CD4-positive, alpha-beta T cell (primary cell): ENCODE measurements at regions not wholly inside any gene's neighbourhood (a gene's known extent, or its start where the extent isn't known, plus 50 kb on each side); places are given as distances from the start of the nearest gene placed in this dataset.

Experiments
- ATAC-seq: fragments of 200-7000 bp; cut with Tn5 transposase; one replicate; pipeline ENCODE4 v1.10.0; 2022; ENCODE audit warnings: mild to moderate bottlenecking; ENCODE audit not compliant: poor library complexity
- CTCF ChIA-PET: fragments of 350-600 bp; sonication (Branson Sonifier 250); formaldehyde crosslinking; loops from one replicate; lab custom pipeline; 2021; ENCODE audit warnings: antibody characterized with exemption, inconsistent platforms; lab: Charles Lee
- POLR2A ChIA-PET: fragments of 350-600 bp; sonication (Branson Sonifier 250); formaldehyde crosslinking; loops from one replicate; lab custom pipeline; 2021; ENCODE audit warnings: antibody characterized with exemption, inconsistent platforms; lab: Charles Lee
- DNase-seq, 14 experiments: peaks; one replicate each; pipeline ENCODE4 v3.0.0-alpha.2; 2013 to 2020; ENCODE audit warnings: mixed read lengths in 2 of 14
- H3K27ac ChIP-seq, 2 donors: one replicate each; pipeline versions ENCODE4 v1.5.1 to v1.7.0; 2013; ENCODE audit warnings: low read length in 2 of 2, low read depth in 1 of 2, mild to moderate bottlenecking in 1 of 2
- H3K27me3 ChIP-seq, 2 experiments: 1 replicate in 1 of 2; 2 replicates in 1 of 2; pipeline versions ENCODE4 v1.6.1 to v1.7.0; 2013; ENCODE audit warnings: low read length in 2 of 2, control low read depth in 1 of 2, mild to moderate bottlenecking in 1 of 2, moderate library complexity in 1 of 2; ENCODE audit not compliant: insufficient read depth in 2 of 2, control insufficient read depth in 1 of 2
- H3K36me3 ChIP-seq: one replicate; pipeline ENCODE4 v1.6.1; 2013; ENCODE audit warnings: low read length, control low read depth; ENCODE audit not compliant: insufficient read depth
- H3K4me1 ChIP-seq: one replicate; pipeline ENCODE4 v1.6.1; 2013; ENCODE audit warnings: low read length, control low read depth; ENCODE audit not compliant: insufficient read depth
- H3K4me3 ChIP-seq: one replicate; pipeline ENCODE4 v1.5.1; 2013; ENCODE audit warnings: mild to moderate bottlenecking, low read length, moderate library complexity
- H3K9me3 ChIP-seq, 2 experiments: 1 replicate in 1 of 2; 2 replicates in 1 of 2; pipeline versions ENCODE4 v1.6.1 to v1.7.0; 2013; ENCODE audit warnings: low read length in 2 of 2, mild to moderate bottlenecking in 2 of 2, control low read depth in 1 of 2, moderate library complexity in 1 of 2; ENCODE audit not compliant: control insufficient read depth in 1 of 2, insufficient read depth in 1 of 2
- H3K27ac Mint-ChIP-seq: one replicate; pipeline ENCODE4 v1.8.0; 2020; ENCODE audit warnings: mixed read lengths
- H3K27me3 Mint-ChIP-seq: one replicate; pipeline ENCODE4 v1.8.0; 2021; ENCODE audit warnings: mixed read lengths
- H3K36me3 Mint-ChIP-seq: one replicate; pipeline ENCODE4 v1.8.0; 2021; ENCODE audit warnings: low read depth, mixed read lengths
- H3K4me1 Mint-ChIP-seq: one replicate; pipeline ENCODE4 v1.8.0; 2021; ENCODE audit warnings: low read depth, mixed read lengths
- H3K4me3 Mint-ChIP-seq: one replicate; pipeline ENCODE4 v1.8.0; 2020; ENCODE audit warnings: mild to moderate bottlenecking, mixed read lengths
- H3K9me3 Mint-ChIP-seq: one replicate; pipeline ENCODE4 v1.8.0; 2020; ENCODE audit warnings: mixed read lengths
- intact Hi-C, 2 experiments: fragments of 100-400 bp; cut with DNase I in 1 of 2; cut with micrococcal nuclease in 1 of 2; formaldehyde crosslinking; loops; one replicate each; pipeline versions ENCODE4 v1.15.1 to v1.9.0; 2023 to 2025; cut with DNase I, micrococcal nuclease
- TF ChIP-seq, protein P1 (sequence below): fragments of 200-600 bp; IDR thresholded peaks from one replicate; pipeline ENCODE4 v1.8.0; 2022; ENCODE audit warnings: antibody characterized with exemption, mild to moderate bottlenecking

DNA sequence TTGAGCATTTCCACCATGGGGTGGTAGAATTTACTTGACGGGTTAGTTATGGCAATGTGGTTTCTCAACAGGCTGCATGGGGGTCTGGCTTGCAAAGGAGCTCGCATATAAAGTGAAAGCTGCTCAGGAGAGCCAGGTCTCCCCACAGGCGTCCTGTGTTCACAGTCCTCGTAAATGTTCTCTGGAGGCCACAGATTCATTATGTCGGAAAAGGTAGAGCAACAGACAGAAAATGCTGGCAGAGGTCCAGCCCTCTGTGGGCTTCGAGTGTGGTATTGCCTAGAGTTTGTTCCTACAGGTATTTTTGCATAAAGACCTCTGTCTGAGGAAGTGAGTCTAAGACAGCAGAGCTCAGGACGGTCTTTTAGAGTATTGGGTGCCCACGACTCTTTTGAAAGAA lies 96.4 kb downstream of the CDCA7 start:
- H3K27ac ChIP-seq: no peak overlapping the region
- intact Hi-C loops: no loop called here
- ATAC-seq (peak; percentile 41), DNase-seq (peak in 10 of 14 experiments; percentile 3 to 41 (median 24))
- no peaks in the 10 kb centered on the region for H3K27me3 ChIP-seq
- Mint-ChIP-seq H3K36me3 (no peaks in the 10 kb centered on the region), H3K27ac (peak overlapping the region; percentile 25), H3K27me3 (peaks cover 19% of the 10 kb centered on the region), H3K9me3 (no peaks in the 10 kb centered on the region), H3K4me3 (peak overlapping the region; percentile 80), H3K4me1 (peaks cover 23% of the 10 kb centered on the region)
- POLR2A ChIA-PET: no interaction called here
- CTCF ChIA-PET: no interaction called here
- no peaks in the 10 kb centered on the region for H3K36me3 ChIP-seq
- TF ChIP-seq, protein P1, sequence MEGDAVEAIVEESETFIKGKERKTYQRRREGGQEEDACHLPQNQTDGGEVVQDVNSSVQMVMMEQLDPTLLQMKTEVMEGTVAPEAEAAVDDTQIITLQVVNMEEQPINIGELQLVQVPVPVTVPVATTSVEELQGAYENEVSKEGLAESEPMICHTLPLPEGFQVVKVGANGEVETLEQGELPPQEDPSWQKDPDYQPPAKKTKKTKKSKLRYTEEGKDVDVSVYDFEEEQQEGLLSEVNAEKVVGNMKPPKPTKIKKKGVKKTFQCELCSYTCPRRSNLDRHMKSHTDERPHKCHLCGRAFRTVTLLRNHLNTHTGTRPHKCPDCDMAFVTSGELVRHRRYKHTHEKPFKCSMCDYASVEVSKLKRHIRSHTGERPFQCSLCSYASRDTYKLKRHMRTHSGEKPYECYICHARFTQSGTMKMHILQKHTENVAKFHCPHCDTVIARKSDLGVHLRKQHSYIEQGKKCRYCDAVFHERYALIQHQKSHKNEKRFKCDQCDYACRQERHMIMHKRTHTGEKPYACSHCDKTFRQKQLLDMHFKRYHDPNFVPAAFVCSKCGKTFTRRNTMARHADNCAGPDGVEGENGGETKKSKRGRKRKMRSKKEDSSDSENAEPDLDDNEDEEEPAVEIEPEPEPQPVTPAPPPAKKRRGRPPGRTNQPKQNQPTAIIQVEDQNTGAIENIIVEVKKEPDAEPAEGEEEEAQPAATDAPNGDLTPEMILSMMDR: no peak
- H3K4me3 ChIP-seq: no peak overlapping the region
- H3K4me1 ChIP-seq: peaks cover 9% of the 10 kb centered on the region
- H3K9me3 ChIP-seq: no peaks in the 10 kb centered on the region

DNA sequence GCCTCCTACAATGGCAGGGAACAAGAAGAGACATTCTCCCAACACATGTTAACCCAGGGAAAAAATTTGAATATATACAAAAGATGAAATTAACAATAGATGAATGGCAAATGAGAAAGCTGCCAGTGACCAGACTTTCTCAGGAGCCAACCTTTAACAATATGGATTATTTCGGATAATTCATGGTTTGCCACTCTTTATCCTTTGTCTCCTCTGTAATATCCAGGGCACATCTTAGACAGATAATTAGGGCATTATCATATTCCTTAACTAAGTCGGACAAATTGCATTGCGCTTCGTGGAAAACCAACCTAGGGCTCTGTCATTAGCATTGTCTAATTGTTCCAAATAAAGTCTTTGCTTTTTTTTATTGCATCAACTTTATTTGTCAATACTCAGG lies 97.3 kb downstream of the CDCA7 start:
- Histone ChIP-seq H3K4me1 (peaks cover 9% of the 10 kb centered on the region), H3K9me3 (no peaks in the 10 kb centered on the region), H3K36me3 (no peaks in the 10 kb centered on the region), H3K27ac (no peak overlapping the region), H3K27me3 (no peaks in the 10 kb centered on the region), H3K4me3 (no peak overlapping the region)
- no peaks in the 10 kb centered on the region for H3K9me3 Mint-ChIP-seq
- TF ChIP-seq, protein P1: no peak
- no peak for DNase-seq
- peaks cover 19% of the 10 kb centered on the region for H3K27me3 Mint-ChIP-seq
- H3K4me1 Mint-ChIP-seq: peaks cover 23% of the 10 kb centered on the region
- no peak overlapping the region for H3K27ac Mint-ChIP-seq
- ATAC-seq: no peak
- CTCF ChIA-PET: no interaction called here
- intact Hi-C loops: no loop called here
- POLR2A ChIA-PET: no interaction called here
- H3K36me3 Mint-ChIP-seq: no peaks in the 10 kb centered on the region
- H3K4me3 Mint-ChIP-seq: no peak overlapping the region

DNA sequence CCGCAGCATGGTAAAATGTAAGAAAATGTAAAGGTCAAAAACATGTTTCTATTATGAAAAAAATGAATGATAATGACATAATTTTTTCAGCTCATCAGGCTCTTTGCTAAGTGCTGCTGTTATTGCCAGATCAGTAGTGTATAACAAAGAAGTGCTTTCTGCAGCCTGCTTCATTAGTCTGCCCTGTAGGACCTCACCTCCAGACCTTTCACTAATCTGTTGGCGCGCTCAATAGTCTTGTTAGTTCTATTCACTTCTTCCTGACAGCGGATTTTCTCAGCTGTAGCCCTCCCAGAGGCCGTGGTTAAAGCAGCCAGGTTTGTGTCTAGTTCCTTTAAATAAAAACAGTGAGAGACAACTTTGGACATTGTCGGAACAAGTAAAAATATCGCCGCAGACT lies 97.7 kb downstream of the CDCA7 start:
- H3K4me3 ChIP-seq: no peak overlapping the region
- peaks cover 19% of the 10 kb centered on the region for H3K27me3 Mint-ChIP-seq
- H3K27me3 ChIP-seq: no peaks in the 10 kb centered on the region
- H3K9me3 Mint-ChIP-seq: no peaks in the 10 kb centered on the region
- H3K4me3 Mint-ChIP-seq: no peak overlapping the region
- H3K36me3 ChIP-seq: no peaks in the 10 kb centered on the region
- no peaks in the 10 kb centered on the region for H3K36me3 Mint-ChIP-seq
- TF ChIP-seq, protein P1: no peak
- H3K4me1 Mint-ChIP-seq: peaks cover 23% of the 10 kb centered on the region
- H3K9me3 ChIP-seq: no peaks in the 10 kb centered on the region
- no peak for DNase-seq
- peaks cover 9% of the 10 kb centered on the region for H3K4me1 ChIP-seq
- H3K27ac ChIP-seq: no peak overlapping the region
- intact Hi-C loops: no loop called here
- CTCF ChIA-PET: no interaction called here
- POLR2A ChIA-PET: no interaction called here
- no peak for ATAC-seq
- no peak overlapping the region for H3K27ac Mint-ChIP-seq
